ENCODE measurements at regions not wholly inside any gene's neighbourhood (a gene's known extent, or its start where the extent isn't known, plus 50 kb on each side); places are given as distances from the start of the nearest gene placed in this dataset.

GRCh38 chr7:45256309-45256708 lies 98.7 kb downstream of the RAMP3 start:
- H4K8ac ChIP-seq (ENCODE audit: low read depth in 2 of 2, low read length in 2 of 2): no peak overlapping the region
- in situ Hi-C loops (cut with MboI; ENCODE audit: low sequenced_read_pairs): no loop called here
- no peak for ATAC-seq (ENCODE audit: low read depth)

More at GRCh38 chr7:45256309-45256708, 98.7 kb downstream of the RAMP3 start:
- no peak overlapping the region for H2BK120ac ChIP-seq (ENCODE audit: low read depth, low read length)
- H3K9ac ChIP-seq (ENCODE audit: low read depth, low read length): no peak overlapping the region
- H3K36me3 ChIP-seq (ENCODE audit: control insufficient read depth, insufficient read depth, low read length): no peaks in the 10 kb centered on the region
- dilution Hi-C loops (cut with HindIII; ENCODE audit: low sequenced_read_pairs, unreplicated experiment): no loop called here
- no peak overlapping the region for H2BK15ac ChIP-seq (ENCODE audit: low read depth, low read length)
- no peak overlapping the region for H3K23ac ChIP-seq (ENCODE audit: low read depth, low read length)
- no peak overlapping the region for H3K4ac ChIP-seq (ENCODE audit: low read depth, low read length)
- POLR2A ChIA-PET (ENCODE audit: unreplicated experiment): no interaction called here
- H3K79me1 ChIP-seq (ENCODE audit: low read depth in 1 of 2, low read length in 2 of 2): no peaks in the 10 kb centered on the region
- H4K5ac ChIP-seq (ENCODE audit: low read depth, low read length): no peak overlapping the region
- BruUV-seq (replicated peaks): no TSS peak
- TF ChIP-seq BHLHE40 (IDR thresholded peaks at IDR 0.05; ENCODE audit: low read depth, low read length) (no peak), ELK1 (IDR thresholded peaks at IDR 0.05; ENCODE audit: borderline replicate concordance, low read depth, low read length) (no peak), FOS (IDR thresholded peaks at IDR 0.05; ENCODE audit: low read depth, low read length) (no peak), RCOR1 (IDR thresholded peaks at IDR 0.05; ENCODE audit: insufficient replicate concordance, low read length) (no peak), SMC3 (IDR thresholded peaks at IDR 0.05; ENCODE audit: low read depth, low read length) (no peak), NFE2L2 (IDR thresholded peaks at IDR 0.05; ENCODE audit: low read depth, low read length) (no peak), CEBPB (IDR thresholded peaks at IDR 0.05; ENCODE audit: low read depth, low read length) (no peak), MAFK (IDR thresholded peaks at IDR 0.05; ENCODE audit: low read depth, low read length) (no peak), USF2 (IDR thresholded peaks at IDR 0.05; ENCODE audit: low read depth, low read length) (no peak), MAZ (IDR thresholded peaks at IDR 0.05; ENCODE audit: borderline replicate concordance, low read depth, low read length) (no peak), MXI1 (IDR thresholded peaks at IDR 0.05; ENCODE audit: borderline replicate concordance, low read depth, low read length) (no peak), POLR2A (IDR thresholded peaks at IDR 0.05; ENCODE audit: low read depth, low read length) (no peak), CHD1 (IDR thresholded peaks at IDR 0.05; ENCODE audit: low read depth, low read length) (no peak), RAD21 (IDR thresholded peaks at IDR 0.05; ENCODE audit: low read length) (no peak), CTCF (conservative IDR thresholded peaks at IDR 0.05; ENCODE audit: low read depth, low read length) (no peak), RFX5 (IDR thresholded peaks at IDR 0.05; ENCODE audit: low read depth, low read length) (no peak)
- H3K18ac ChIP-seq (ENCODE audit: low read depth, low read length): no peak overlapping the region
- no peak overlapping the region for H3K27ac ChIP-seq (ENCODE audit: insufficient read depth, low read length)
- no peak overlapping the region for H2AFZ ChIP-seq (replicated peaks; ENCODE audit: low read length, poor library complexity)
- H3K56ac ChIP-seq (ENCODE audit: extremely low read depth, insufficient read depth, low read length): no peak overlapping the region
- H4K91ac ChIP-seq (ENCODE audit: insufficient read depth, low read depth, low read length): no peak overlapping the region
- H3K14ac ChIP-seq (replicated peaks; ENCODE audit: low read depth, low read length): no peak overlapping the region
- H3K9me1 ChIP-seq (ENCODE audit: insufficient read depth, low read length): no peaks in the 10 kb centered on the region
- H2BK5ac ChIP-seq (ENCODE audit: low read depth, low read length, poor library complexity, severe bottlenecking): no peak overlapping the region
- H2BK20ac ChIP-seq (ENCODE audit: low read depth, low read length): no peak overlapping the region
- DNase-seq: no peak
- no peak overlapping the region for H2AK5ac ChIP-seq (ENCODE audit: low read depth, low read length)
- intact Hi-C loops (cut with micrococcal nuclease): no loop called here
- CTCF ChIA-PET: no interaction called here
- no peak overlapping the region for H3K4me2 ChIP-seq (ENCODE audit: low read depth, low read length)
- H3K9me3 ChIP-seq (ENCODE audit: control insufficient read depth, insufficient read depth, low read length): no peaks in the 10 kb centered on the region
- peaks cover 5% of the 10 kb centered on the region for H3K27me3 ChIP-seq (ENCODE audit: control insufficient read depth, insufficient read depth, low read length)
- H4K20me1 ChIP-seq (ENCODE audit: insufficient read depth, low read length): no peaks in the 10 kb centered on the region
- no peak overlapping the region for H3K4me3 ChIP-seq (ENCODE audit: insufficient read depth, low read depth, low read length)
- no peaks in the 10 kb centered on the region for H3K4me1 ChIP-seq (ENCODE audit: control insufficient read depth, insufficient read depth, low read length)
- no peak overlapping the region for H2AK9ac ChIP-seq (replicated peaks; ENCODE audit: low read depth, low read length, poor library complexity)
- 40% methylated on average over 1 of the region's 8 CpGs; no CpG with 5 or more reads in 1 of the 2 experiments for WGBS, 2 experiments (ENCODE audit: extremely low coverage in 2 of 2, insufficient read length in 1 of 2)
